Right lobe of liver (tissue), 4 donors: ENCODE measurements at regions not wholly inside any gene's neighbourhood (a gene's known extent, or its start where the extent isn't known, plus 50 kb on each side); places are given as distances from the start of the nearest gene placed in this dataset.

ENCODE experiments used
- CTCF ChIP-seq, 4 donors: fragments of 200-600 bp in 3 of 4; fragments of 450-650 bp in 1 of 4; IDR thresholded peaks; one replicate each; pipeline versions ENCODE4 v1.5.1 to v1.8.0; 2016 to 2022; ENCODE audit warnings: antibody characterized with exemption in 4 of 4, mild to moderate bottlenecking in 2 of 4
- POLR2A ChIP-seq: fragments of 450-650 bp; IDR thresholded peaks from one replicate; pipeline ENCODE4 v1.6.1; 2017; ENCODE audit warnings: antibody characterized with exemption, mild to moderate bottlenecking
- donor health status: DM: no; HTN: no; CAD: no.
- donor health status: DM: no; HTN: no; CAD: no.
- donor health status: DM: no; HTN: yes; CAD: no.

- no peak for TF ChIP-seq CTCF (IDR thresholded peaks at IDR 0.05)
- no peak for TF ChIP-seq POLR2A
Observed at GRCh38 chr1:185646202-185646683, 87.9 kb upstream of the HMCN1 start.
